Esophagus squamous epithelium (tissue), 4 donors: ENCODE measurements at regions not wholly inside any gene's neighbourhood (a gene's known extent, or its start where the extent isn't known, plus 50 kb on each side); places are given as distances from the start of the nearest gene placed in this dataset.

Experiments
- CTCF ChIP-seq, 6 experiments: fragments of 450-650 bp in 4 of 6; fragments of 200-600 bp in 2 of 6; sonication (generic) in 2 of 6; IDR thresholded peaks; one replicate each; pipeline ENCODE4 v1.5.1; 2016 to 2019; ENCODE audit warnings: antibody characterized with exemption in 6 of 6, mild to moderate bottlenecking in 4 of 6, moderate library complexity in 4 of 6
- POLR2A ChIP-seq, 4 donors: fragments of 450-650 bp; IDR thresholded peaks; one replicate each; pipeline ENCODE4 v1.6.1; 2017; ENCODE audit warnings: antibody characterized with exemption in 4 of 4, mild to moderate bottlenecking in 4 of 4, moderate library complexity in 3 of 4

GRCh38 chr14:71363946-71364925 is 457.0 kb downstream of the PCNX1 start:
- TF ChIP-seq CTCF (IDR thresholded peaks at IDR 0.05), result no peak
- TF ChIP-seq POLR2A (IDR thresholded peaks at IDR 0.05), result no peak
